Nephron progenitor cell (in vitro differentiated cells): ENCODE measurements at regions not wholly inside any gene's neighbourhood (a gene's known extent, or its start where the extent isn't known, plus 50 kb on each side); places are given as distances from the start of the nearest gene placed in this dataset.

Source experiments
- DNase-seq: peaks from one replicate; pipeline ENCODE4 v3.0.0; 2021
- H3K27ac Mint-ChIP-seq: 2 replicates; pipeline ENCODE4 v1.8.0; 2021; ENCODE audit warnings: mild to moderate bottlenecking, moderate library complexity, mixed read lengths
- H3K27me3 Mint-ChIP-seq: 2 replicates; pipeline ENCODE4 v1.8.0; 2021; ENCODE audit warnings: mild to moderate bottlenecking, low read depth, mixed read lengths; ENCODE audit not compliant: poor library complexity
- H3K36me3 Mint-ChIP-seq: 2 replicates; pipeline ENCODE4 v1.8.0; 2021; ENCODE audit warnings: low read depth, mixed read lengths
- H3K4me1 Mint-ChIP-seq: 2 replicates; pipeline ENCODE4 v1.8.0; 2021; ENCODE audit warnings: mixed read lengths
- H3K4me3 Mint-ChIP-seq: 2 replicates; pipeline ENCODE4 v1.8.0; 2021; ENCODE audit warnings: mild to moderate bottlenecking, moderate library complexity, mixed read lengths
- H3K9me3 Mint-ChIP-seq: 2 replicates; pipeline ENCODE4 v1.8.0; 2021; ENCODE audit warnings: mild to moderate bottlenecking, moderate library complexity, mixed read lengths
- TF ChIP-seq, protein P1 (sequence below): fragments of 200-600 bp; sonication (generic); IDR thresholded peaks from 2 replicates; pipeline ENCODE4 v1.5.0; 2021; ENCODE audit warnings: antibody characterized with exemption

DNA sequence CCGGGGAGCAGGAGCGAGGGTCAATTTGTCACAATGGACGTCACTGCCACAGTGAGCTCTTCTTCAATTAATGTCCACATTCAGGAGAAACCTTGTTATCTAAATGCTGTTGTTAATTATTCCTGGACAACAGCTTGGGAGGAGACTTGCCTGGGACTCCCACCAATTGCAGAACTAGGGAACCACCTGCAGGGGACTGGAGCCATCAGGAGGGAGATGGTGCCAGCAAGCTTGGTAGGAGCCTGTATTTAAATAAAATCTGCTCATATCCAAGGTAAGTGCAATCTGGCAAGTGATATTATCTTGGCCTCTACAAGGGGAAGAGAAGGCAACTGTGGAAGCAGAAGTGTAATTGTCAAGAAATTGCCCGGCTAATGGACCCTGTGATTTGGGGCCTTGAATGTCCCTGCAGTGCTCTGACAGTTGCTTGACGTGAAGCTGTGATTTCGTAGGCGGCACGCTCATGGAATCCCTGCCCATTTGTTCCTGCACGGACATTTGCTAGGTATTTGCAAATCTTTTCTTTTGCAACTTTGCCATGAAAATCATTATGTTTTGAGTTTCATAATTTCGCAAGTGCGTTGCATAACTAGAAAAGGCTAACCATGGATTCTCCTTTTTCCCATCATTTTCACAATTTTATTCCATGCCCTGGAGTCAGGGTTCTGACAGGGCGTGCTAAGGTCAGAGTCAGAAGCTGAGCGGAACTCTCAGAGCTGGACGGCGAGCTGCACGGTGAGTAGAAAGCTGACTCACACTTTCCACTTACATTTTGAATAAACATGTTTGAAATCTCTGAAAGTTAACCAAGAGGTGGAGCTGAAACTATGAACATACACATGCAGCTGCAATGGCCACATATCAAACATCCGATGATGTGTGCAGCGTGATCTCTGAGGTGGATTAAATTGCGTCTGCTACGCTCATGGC is 84.9 kb upstream of the TCERG1L start:
- H3K9me3 Mint-ChIP-seq: no peaks in the 10 kb centered on the region
- no peak overlapping the region for H3K27ac Mint-ChIP-seq
- TF ChIP-seq, protein P1, sequence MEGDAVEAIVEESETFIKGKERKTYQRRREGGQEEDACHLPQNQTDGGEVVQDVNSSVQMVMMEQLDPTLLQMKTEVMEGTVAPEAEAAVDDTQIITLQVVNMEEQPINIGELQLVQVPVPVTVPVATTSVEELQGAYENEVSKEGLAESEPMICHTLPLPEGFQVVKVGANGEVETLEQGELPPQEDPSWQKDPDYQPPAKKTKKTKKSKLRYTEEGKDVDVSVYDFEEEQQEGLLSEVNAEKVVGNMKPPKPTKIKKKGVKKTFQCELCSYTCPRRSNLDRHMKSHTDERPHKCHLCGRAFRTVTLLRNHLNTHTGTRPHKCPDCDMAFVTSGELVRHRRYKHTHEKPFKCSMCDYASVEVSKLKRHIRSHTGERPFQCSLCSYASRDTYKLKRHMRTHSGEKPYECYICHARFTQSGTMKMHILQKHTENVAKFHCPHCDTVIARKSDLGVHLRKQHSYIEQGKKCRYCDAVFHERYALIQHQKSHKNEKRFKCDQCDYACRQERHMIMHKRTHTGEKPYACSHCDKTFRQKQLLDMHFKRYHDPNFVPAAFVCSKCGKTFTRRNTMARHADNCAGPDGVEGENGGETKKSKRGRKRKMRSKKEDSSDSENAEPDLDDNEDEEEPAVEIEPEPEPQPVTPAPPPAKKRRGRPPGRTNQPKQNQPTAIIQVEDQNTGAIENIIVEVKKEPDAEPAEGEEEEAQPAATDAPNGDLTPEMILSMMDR: peak; percentile 31
- no peak for DNase-seq
- H3K27me3 Mint-ChIP-seq: peaks cover 8% of the 10 kb centered on the region
- H3K4me3 Mint-ChIP-seq: no peak overlapping the region
- H3K4me1 Mint-ChIP-seq: peaks cover 47% of the 10 kb centered on the region
- H3K36me3 Mint-ChIP-seq: no peaks in the 10 kb centered on the region

DNA sequence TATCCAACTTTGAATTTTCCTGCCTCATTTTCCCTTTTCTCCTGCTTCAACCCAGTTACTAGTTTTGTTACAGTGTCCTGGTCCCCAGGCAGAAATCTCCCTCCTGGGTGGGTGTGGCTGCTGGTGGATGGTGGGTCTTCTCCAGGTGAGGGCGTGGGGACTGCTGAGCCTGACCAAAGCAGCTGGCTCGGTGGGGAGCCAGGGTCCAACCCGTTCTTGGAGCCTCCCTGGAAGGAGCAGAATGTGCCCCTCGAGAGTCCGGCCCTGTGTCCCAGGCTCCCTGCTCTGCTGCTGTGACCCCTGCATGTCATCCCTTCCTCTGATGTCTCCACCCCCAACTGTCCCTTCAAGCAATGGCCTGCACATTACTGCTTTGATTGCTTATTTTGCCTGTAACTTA is 86.6 kb upstream of the TCERG1L start:
- no peak overlapping the region for H3K4me3 Mint-ChIP-seq
- no peaks in the 10 kb centered on the region for H3K36me3 Mint-ChIP-seq
- no peak overlapping the region for H3K27ac Mint-ChIP-seq
- H3K27me3 Mint-ChIP-seq: peaks cover 10% of the 10 kb centered on the region
- H3K9me3 Mint-ChIP-seq: no peaks in the 10 kb centered on the region
- no peak for DNase-seq
- TF ChIP-seq, protein P1: no peak
- peaks cover 62% of the 10 kb centered on the region for H3K4me1 Mint-ChIP-seq

DNA sequence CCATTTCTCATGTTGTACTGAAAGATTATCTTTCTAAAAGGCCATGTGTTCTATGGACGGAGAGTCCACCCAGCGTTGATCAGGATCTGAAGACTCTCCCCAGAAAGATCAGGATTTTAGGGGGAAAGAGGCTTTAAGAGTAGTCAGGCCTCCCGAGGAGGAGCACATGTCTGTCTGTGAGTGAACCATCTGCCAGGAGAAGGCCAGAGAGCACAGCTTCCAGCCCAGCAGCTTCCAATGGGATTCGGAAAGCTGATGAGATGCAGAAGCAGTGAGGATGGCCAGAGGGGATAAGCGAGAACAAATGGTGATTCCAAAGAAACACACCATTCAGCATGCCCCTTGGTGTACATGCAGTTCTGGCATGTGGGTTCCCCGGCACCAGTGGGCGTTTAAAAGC is 88.5 kb upstream of the TCERG1L start:
- Mint-ChIP-seq H3K9me3 (no peaks in the 10 kb centered on the region), H3K27ac (no peak overlapping the region), H3K36me3 (no peaks in the 10 kb centered on the region), H3K4me3 (no peak overlapping the region), H3K4me1 (peaks cover 69% of the 10 kb centered on the region), H3K27me3 (peaks cover 3% of the 10 kb centered on the region)
- TF ChIP-seq, protein P1: no peak
- DNase-seq: no peak

GRCh38 chr10:131400513-131400912 is 89.0 kb upstream of the TCERG1L start:
- Mint-ChIP-seq H3K27me3 (peaks cover 3% of the 10 kb centered on the region), H3K9me3 (no peaks in the 10 kb centered on the region), H3K27ac (no peak overlapping the region), H3K4me1 (peaks cover 69% of the 10 kb centered on the region), H3K36me3 (no peaks in the 10 kb centered on the region), H3K4me3 (no peak overlapping the region)
- TF ChIP-seq, protein P1: no peak
- no peak for DNase-seq

- no peak for DNase-seq
- Mint-ChIP-seq H3K36me3 (no peaks in the 10 kb centered on the region), H3K4me3 (peak overlapping the region; percentile 1), H3K27me3 (peaks cover 6% of the 10 kb centered on the region), H3K4me1 (peaks cover 49% of the 10 kb centered on the region), H3K9me3 (no peaks in the 10 kb centered on the region), H3K27ac (peak overlapping the region; percentile 66)
- TF ChIP-seq, protein P1: no peak
Observed at GRCh38 chr10:131402771-131403650, 91.5 kb upstream of the TCERG1L start.
